Thyroid gland (tissue), 4 donors: ENCODE measurements at regions not wholly inside any gene's neighbourhood (a gene's known extent, or its start where the extent isn't known, plus 50 kb on each side); places are given as distances from the start of the nearest gene placed in this dataset.

Experiments used
- DNase-seq, 2 donors: peaks; one replicate each; pipeline ENCODE4 v3.0.0-alpha.2; 2019
- H3K27ac ChIP-seq, 3 donors: fragments of 200-600 bp; sonication (generic); 1 replicate in 2 of 3; 2 replicates in 1 of 3; pipeline ENCODE4 v1.5.1; 2016 to 2019; ENCODE audit warnings: mild to moderate bottlenecking in 1 of 3, moderate library complexity in 1 of 3
- H3K27me3 ChIP-seq: fragments of 200-600 bp; sonication (generic); one replicate; pipeline ENCODE4 v1.5.1; 2019
- H3K36me3 ChIP-seq, 2 donors: fragments of 200-600 bp; sonication (generic); one replicate each; pipeline ENCODE4 v1.5.1; 2016 to 2019
- H3K4me1 ChIP-seq, 2 donors: fragments of 200-600 bp; sonication (generic); one replicate each; pipeline ENCODE4 v1.5.1; 2017 to 2019
- H3K4me3 ChIP-seq, 3 donors: fragments of 200-600 bp; sonication (generic); replicated peaks in 1 of 3; 1 replicate in 2 of 3; 2 replicates in 1 of 3; pipeline ENCODE4 v1.5.1; 2016; ENCODE audit warnings: mild to moderate bottlenecking in 1 of 3
- H3K9me3 ChIP-seq: fragments of 200-600 bp; sonication (generic); one replicate; pipeline ENCODE4 v1.5.1; 2017
- POLR2A ChIP-seq, 2 donors: fragments of 450-650 bp; IDR thresholded peaks; one replicate each; pipeline ENCODE4 v1.6.1; 2017; ENCODE audit warnings: antibody characterized with exemption in 2 of 2, mild to moderate bottlenecking in 2 of 2, moderate library complexity in 1 of 2
- WGBS, 2 donors: methylation state at CpG; one replicate each; pipeline ENCODE4 v1.1.5; 2017; 5-methylcytosine and 5-hydroxymethylcytosine counted together
- intact Hi-C: fragments of 100-400 bp; cut with DNase I; formaldehyde crosslinking; loops from one replicate; pipeline ENCODE4 v1.15.1; 2023
- TF ChIP-seq, protein P1 (sequence below), 6 experiments: fragments of 200-600 bp in 3 of 6; fragments of 450-650 bp in 3 of 6; sonication (generic) in 3 of 6; IDR thresholded peaks; one replicate each; pipeline ENCODE4 v1.5.1; 2016 to 2019; ENCODE audit warnings: antibody characterized with exemption in 6 of 6, mild to moderate bottlenecking in 2 of 6, inconsistent platforms in 1 of 6, moderate library complexity in 1 of 6

DNA sequence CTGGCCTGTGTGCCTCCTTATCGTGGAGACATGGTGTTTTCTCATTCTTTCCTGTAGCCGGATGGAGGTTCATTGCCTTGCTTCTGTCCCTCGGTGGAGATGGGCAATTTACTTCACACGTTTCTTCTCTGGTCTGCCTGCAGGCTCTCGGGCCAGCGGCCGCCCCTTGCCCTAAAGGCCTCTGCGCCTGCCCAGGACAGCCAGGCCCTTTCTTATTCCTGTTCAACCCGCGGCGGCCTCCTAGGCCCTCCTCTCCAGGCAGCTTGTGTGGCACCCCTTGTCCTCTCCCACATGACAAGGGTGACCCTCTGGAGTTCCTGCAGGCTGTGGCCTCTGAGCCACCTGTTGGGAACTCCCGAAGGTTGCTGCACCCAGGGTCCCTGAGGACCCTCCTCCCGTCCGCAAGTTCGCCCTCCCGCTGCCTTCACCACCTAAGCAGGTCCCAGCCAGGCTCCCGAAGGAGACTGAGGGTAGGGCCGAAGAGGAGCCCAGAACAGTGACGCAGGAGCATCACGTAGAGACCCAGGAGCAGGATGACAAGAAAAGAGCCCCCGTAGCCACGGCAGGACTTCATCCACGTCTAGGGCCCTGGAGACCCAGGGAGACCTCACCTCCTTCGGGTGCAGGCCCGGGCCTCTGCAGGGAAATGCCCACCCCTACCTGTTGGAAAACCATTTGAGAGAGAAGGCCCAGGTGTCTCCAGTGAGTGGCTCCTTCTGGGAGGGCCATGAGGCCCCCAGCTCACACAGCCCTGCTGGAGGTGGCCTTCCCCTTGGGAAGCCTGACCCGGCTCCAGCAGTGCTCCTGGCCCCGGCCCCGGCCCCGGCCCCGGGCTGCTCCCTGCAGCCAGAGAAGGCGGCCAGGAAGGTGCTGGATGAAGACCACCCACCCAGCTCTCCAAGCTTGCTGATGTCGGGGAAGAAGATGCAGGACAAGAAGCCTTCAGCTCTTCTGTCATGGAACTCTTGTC, 291.4 kb downstream of the TLE4 start:
- Histone ChIP-seq H3K27ac (no peak overlapping the region), H3K27me3 (no peaks in the 10 kb centered on the region), H3K4me3 (no peak overlapping the region), H3K9me3 (no peaks in the 10 kb centered on the region), H3K36me3 (no peaks in the 10 kb centered on the region), H3K4me1 (peaks cover 0 to 2% of the 10 kb centered on the region in 2 donors)
- DNase-seq: no peak
- intact Hi-C loops: no loop called here
- WGBS, 2 donors: 96 to 97% methylated on average over 24 to 28 of the region's 32 CpGs
- no peak for TF ChIP-seq POLR2A (IDR thresholded peaks at IDR 0.05)
- TF ChIP-seq, protein P1, sequence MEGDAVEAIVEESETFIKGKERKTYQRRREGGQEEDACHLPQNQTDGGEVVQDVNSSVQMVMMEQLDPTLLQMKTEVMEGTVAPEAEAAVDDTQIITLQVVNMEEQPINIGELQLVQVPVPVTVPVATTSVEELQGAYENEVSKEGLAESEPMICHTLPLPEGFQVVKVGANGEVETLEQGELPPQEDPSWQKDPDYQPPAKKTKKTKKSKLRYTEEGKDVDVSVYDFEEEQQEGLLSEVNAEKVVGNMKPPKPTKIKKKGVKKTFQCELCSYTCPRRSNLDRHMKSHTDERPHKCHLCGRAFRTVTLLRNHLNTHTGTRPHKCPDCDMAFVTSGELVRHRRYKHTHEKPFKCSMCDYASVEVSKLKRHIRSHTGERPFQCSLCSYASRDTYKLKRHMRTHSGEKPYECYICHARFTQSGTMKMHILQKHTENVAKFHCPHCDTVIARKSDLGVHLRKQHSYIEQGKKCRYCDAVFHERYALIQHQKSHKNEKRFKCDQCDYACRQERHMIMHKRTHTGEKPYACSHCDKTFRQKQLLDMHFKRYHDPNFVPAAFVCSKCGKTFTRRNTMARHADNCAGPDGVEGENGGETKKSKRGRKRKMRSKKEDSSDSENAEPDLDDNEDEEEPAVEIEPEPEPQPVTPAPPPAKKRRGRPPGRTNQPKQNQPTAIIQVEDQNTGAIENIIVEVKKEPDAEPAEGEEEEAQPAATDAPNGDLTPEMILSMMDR (IDR thresholded peaks at IDR 0.05): no peak

DNA sequence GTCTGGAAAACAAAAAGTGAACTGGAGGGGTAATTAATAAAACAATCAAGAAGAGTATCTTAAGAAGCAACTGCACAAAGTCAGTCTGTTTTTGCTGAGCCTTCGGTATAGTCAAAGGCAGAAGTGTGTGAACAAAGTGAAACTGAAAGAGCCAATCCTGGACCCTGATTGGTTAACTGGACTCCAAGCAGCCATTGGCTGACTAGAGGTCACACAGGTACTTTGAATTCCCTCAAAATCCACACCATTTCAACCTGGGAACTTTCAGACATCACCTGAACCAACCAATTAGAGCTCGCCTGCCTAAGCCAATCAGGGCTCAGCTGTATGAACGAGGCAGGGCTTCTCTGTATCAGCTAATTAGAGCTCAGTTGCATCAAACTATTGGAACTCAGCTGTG, 286.7 kb downstream of the TLE4 start:
- Histone ChIP-seq H3K27ac (no peak overlapping the region), H3K4me1 (no peaks in the 10 kb centered on the region), H3K4me3 (no peak overlapping the region), H3K9me3 (no peaks in the 10 kb centered on the region), H3K36me3 (no peaks in the 10 kb centered on the region), H3K27me3 (no peaks in the 10 kb centered on the region)
- no peak for DNase-seq
- 85 to 89% methylated on average over 3 of the region's 3 CpGs for WGBS, 2 donors
- TF ChIP-seq, protein P1 (IDR thresholded peaks at IDR 0.05): no peak
- TF ChIP-seq POLR2A (IDR thresholded peaks at IDR 0.05): no peak
- intact Hi-C loops: no loop called here

DNA sequence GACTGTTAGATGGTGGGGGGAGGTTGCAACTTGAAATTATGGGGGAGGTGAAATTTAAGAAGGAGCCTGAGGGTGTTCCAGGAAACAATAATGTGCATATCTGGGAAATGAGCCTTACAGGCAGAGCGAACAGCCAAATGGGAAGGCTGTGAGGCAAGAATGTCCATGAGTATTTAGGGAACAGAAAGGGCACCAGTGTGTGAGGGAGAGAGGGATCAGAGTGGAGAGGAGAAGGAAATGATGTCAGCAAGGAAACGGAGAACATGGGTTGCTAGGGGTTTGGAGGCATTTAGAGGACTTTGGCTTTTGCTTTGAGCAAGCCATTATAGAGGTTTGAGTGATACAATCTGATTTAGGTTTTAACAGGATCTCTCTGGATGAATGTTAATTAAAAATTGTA, 285.4 kb downstream of the TLE4 start:
- no peaks in the 10 kb centered on the region for H3K9me3 ChIP-seq
- WGBS, 2 donors: 80 to 84% methylated on average over 2 of the region's 2 CpGs
- intact Hi-C loops: no loop called here

DNA sequence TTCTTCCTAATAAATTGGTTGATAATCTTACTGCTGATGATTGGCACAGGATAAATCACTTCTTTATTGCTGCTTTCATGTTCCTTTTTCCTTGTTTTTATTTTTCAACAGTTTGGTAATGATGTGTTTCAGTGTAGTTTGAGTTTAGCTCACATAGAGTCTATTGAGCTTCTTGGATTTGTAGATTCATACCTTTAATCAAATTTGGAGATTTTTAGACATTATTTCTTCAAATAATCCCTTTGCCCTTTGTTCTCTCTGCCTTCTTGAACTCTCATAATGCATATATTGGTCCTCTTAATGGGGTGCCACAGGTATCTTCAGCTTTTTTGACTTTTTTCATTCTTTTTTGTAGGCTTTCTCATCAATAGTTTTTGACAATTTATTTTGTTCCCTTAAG, 275.3 kb downstream of the TLE4 start:
- no peak overlapping the region for H3K27ac ChIP-seq
- H3K4me3 ChIP-seq: no peak overlapping the region
- H3K4me1 ChIP-seq: no peaks in the 10 kb centered on the region
- intact Hi-C loops: no loop called here
- TF ChIP-seq, protein P1 (IDR thresholded peaks at IDR 0.05): no peak
- no peak for TF ChIP-seq POLR2A (IDR thresholded peaks at IDR 0.05)
- no peaks in the 10 kb centered on the region for H3K36me3 ChIP-seq
- DNase-seq: no peak
- no peaks in the 10 kb centered on the region for H3K27me3 ChIP-seq
- no peaks in the 10 kb centered on the region for H3K9me3 ChIP-seq

More for the DNA sequence above, 285.4 kb downstream of the TLE4 start:
- DNase-seq: no peak
- Histone ChIP-seq H3K27ac (no peak overlapping the region), H3K4me3 (no peak overlapping the region), H3K27me3 (no peaks in the 10 kb centered on the region), H3K4me1 (no peaks in the 10 kb centered on the region), H3K36me3 (no peaks in the 10 kb centered on the region)
- TF ChIP-seq, protein P1 (IDR thresholded peaks at IDR 0.05): no peak
- no peak for TF ChIP-seq POLR2A (IDR thresholded peaks at IDR 0.05)

DNA sequence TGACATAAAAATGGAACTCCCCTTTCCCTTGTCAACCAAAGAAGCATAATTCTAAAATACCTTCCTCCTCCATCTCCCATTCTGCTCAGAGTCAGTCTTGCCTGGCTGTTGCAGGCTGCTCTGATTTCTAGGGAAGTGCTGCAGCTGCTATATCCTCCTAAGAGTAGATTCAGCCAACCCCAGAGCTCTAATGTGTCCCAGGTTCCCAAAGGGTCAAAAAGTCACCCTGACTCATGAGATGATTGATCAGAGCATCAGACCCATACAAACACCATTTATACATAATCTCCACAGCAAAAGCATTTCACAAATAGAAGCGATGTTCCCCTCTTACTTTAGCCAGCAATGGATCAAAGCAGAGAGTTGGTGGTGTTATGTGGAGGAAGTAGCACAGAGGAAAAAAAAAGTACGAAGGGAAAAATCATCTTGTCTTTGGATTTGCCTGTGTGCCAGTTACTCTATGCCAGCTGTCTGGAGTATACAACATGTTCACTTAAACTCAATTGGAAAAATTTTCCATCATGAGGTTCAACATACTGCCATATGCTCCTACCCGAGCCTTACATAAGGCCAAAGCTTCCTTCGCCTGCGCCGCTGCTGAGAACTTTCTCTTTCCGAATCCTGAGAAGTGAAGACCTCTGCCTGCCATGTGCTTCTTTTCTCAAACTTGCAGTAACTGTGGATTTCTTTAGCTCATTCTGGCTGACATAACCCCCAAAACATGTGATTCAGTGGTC, 258.0 kb downstream of the TLE4 start:
- intact Hi-C loops: no loop called here
- H3K9me3 ChIP-seq: no peaks in the 10 kb centered on the region
- no peaks in the 10 kb centered on the region for H3K27me3 ChIP-seq
- TF ChIP-seq POLR2A (IDR thresholded peaks at IDR 0.05): no peak
- TF ChIP-seq, protein P1 (IDR thresholded peaks at IDR 0.05): no peak
- 95% methylated on average over 7 of the region's 7 CpGs for WGBS, 2 donors
- no peak for DNase-seq
- no peaks in the 10 kb centered on the region for H3K4me1 ChIP-seq
- H3K27ac ChIP-seq: no peak overlapping the region
- H3K4me3 ChIP-seq: no peak overlapping the region
- H3K36me3 ChIP-seq: no peaks in the 10 kb centered on the region
